CD4-positive, alpha-beta T cell treated with Interleukin-1 beta for 1 hour (primary cell): ENCODE measurements at regions not wholly inside any gene's neighbourhood (a gene's known extent, or its start where the extent isn't known, plus 50 kb on each side); places are given as distances from the start of the nearest gene placed in this dataset.
"Not testable (repeated sequence)": the region's sequence is repeated elsewhere in the genome, so short reads cannot be mapped to it uniquely, and the experiment has no call there.

ENCODE experiments used
- DNase-seq, 2 donors: peaks; one replicate each; pipeline ENCODE4 v3.0.0-alpha.2; 2020 to 2022

DNA sequence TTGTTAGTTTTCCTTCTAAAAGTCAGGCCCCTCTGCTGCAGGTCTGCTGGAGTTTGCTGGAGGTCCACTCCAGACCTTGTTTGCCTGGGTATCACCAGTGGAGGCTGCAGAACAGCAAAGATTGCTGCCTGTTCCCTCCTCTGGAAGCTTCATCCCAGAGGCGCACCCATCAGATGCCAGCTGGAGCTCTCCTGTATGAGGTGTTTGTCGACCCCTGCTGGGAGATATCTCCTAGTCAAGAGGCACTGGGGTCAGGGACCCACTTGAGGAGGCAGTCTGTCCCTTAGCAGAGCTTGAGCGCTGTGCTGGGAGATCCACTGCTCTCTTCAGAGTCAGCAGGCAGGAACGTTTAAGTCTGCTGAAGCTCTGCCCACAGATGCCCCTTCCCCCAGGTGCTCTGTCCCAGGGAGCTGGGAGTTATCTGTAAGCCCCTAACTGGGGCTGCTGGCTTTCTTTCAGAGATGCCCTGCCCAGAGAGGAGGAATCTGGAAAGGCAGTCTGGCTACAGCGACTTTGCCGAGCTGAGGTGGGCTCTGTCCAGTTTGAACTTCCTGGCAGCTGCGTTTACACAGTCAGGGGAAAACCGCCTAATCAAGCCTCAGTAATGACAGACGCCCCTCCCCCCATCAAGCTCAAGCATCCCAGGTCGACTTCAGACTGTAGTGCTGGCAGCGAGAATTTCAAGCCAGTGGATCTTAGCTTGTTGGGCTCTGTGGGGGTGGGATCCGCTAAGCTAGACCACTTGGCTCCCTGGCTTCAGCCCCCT is 49.9 kb upstream of the PGBD5 start:
- not testable (repeated sequence) for DNase-seq
